ENCODE measurements at regions not wholly inside any gene's neighbourhood (a gene's known extent, or its start where the extent isn't known, plus 50 kb on each side); places are given as distances from the start of the nearest gene placed in this dataset.

- TF ChIP-seq POLR2AphosphoS5 (IDR thresholded peaks at IDR 0.05) (no peak), CTCF (IDR thresholded peaks at IDR 0.05 in 8 of 11, conservative IDR thresholded peaks at IDR 0.05 in 3 of 11) (no peak)
Measured at GRCh38 chr4:81997313-81997712, 376.5 kb downstream of the HNRNPD start.

All from spleen (tissue), 7 donors.